ENCODE measurements at regions not wholly inside any gene's neighbourhood (a gene's known extent, or its start where the extent isn't known, plus 50 kb on each side); places are given as distances from the start of the nearest gene placed in this dataset.

DNA sequence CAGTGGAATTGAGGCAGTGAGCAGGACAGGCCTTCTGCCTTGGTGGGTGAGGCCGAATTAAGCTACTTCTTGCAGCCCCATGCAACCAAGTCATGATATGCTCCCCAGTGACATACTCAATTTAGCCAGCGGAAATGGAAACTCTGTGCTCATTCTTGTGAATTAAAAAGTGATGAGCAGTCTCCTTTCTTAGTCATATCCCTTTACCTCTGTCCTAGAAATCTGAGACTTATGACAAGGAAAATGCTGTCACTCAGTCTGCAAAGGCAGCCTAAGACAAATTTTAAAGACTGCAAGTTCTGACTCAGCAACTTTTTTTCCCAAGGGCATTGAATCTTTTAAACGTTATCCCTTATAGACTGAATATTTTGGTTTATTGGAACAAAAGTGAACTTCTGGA, 218.2 kb downstream of the SH3BP4 start:
- DNase-seq: no peak

- peak in 2 of 14 donors; percentile 15 to 27 for DNase-seq
These were observed 219.0 kb downstream of the SH3BP4 start for GRCh38 chr2:235170536-235171521.

DNA sequence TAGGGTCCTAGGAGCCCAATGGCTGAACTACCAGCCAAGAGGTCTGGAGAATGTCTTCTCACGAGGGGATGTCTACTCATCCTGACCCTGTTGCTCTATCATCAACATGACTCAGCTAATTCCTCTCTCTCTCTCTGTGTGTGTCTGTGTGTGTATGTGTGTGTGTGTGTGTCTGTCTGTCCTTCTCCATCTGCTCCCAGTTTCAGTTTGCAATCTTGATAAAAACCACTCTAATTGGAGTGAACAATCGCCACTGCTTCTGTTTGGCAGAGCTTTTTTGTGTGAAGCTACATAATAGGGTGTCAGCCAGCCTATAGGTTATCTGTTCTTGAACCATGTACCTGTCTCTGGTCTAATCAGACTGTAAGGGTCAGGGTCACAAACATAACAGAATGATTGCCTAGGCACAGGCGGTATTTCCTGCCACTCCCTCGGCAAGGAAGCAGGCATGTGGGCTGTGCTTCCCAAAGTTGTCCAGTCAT, 219.8 kb downstream of the SH3BP4 start:
- DNase-seq: no peak

DNA sequence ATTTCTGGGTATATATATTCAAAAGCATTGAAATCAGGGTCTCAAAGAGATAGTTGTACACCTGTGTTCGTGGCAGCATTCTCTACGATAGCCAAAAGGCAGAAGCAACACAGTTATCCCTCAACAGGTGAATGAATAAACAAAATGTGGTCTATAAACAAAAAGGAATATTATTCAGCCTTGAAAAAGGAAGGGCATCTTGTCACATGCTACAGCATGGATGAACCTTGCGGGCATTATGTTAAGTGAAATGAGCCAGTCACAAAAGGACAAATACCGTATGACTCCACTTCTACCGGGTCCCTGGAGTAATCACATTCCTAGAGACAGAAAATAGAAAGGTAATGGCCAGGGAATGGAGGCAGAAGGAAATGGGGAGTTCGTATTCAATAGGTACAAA, 228.8 kb downstream of the SH3BP4 start:
- no peak for DNase-seq

GRCh38 chr2:235183786-235184185, 232.0 kb downstream of the SH3BP4 start:
- DNase-seq: no peak

- DNase-seq: no peak
These were observed 236.0 kb downstream of the SH3BP4 start for GRCh38 chr2:235187806-235188205.

DNA sequence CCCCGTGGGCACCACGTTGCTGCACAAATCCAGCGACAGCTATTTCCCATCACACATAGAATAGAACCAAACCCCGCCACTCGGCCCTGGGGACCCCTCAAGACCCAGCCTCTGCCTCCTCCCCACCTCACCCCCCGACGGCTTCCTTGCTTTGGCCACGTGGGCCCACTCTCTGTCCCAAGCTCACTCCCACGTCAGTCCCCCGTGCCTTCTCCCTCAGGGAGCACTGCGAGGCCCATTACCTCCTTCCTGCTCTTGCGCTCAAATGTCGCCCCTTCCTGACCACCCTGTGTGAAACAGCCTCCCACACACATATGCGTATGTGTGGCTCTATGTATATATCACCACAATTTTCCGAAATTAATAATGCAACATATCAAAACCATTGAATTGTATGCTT, 239.7 kb downstream of the SH3BP4 start:
- no peak for DNase-seq

DNA sequence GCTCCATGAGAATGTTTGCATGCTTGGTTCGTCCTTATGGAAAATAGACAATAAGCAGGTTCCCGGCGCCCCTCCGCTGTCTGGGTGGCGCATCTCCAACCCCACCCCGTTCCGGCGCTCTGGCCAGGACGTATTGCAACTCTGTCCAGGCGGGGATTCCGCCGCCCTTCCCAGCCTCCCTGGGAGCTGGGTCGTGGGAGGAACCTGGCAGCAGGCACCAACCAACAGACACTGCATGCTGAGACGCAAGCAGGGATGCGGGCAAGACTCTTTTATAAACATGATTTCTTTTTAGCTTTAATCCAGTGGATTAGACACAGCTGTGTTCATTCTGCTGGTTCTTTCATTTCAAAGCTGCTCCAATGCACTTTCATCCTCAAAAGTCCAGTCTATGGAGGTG, 240.2 kb downstream of the SH3BP4 start:
- DNase-seq: no peak

DNA sequence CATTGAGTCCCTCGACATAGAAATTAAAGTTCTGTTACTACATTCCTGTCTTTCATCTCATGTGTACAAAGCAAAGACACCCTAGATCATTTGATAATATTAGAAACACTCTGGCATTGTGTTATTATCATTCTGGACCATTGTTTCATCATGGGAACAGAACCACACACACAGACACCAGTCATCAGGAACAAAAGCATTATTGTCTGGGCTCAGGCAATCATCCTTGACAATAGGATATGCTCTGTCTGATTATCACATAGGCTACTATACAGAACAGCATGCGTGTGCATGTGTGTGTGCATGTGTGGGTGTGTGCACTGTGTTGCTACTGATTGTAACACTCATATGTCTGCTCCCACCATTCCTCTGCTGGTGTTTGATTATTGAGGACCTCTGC, 242.5 kb downstream of the SH3BP4 start:
- DNase-seq: peak in 4 of 14 donors; percentile 18 to 26 (median 20)

DNA sequence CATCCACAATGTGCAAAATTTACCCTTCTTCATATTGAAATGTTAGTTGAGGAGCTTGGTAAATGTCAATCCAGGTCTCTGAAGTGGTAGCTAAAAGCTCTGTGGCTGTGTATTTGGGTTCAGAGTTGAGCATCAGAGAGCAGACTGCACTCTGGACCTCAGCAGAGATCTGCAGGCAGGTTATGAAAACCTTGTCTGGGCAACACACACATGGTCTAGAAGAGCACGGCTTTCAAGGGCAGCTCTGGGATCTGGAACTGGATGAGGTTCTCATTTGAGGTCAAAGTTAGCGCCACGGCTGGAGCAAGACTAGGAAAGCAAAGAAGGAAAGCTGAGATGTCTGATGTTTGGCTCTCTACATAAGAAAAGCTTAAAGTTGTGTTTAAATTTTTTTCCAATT, 243.0 kb downstream of the SH3BP4 start:
- no peak for DNase-seq

DNA sequence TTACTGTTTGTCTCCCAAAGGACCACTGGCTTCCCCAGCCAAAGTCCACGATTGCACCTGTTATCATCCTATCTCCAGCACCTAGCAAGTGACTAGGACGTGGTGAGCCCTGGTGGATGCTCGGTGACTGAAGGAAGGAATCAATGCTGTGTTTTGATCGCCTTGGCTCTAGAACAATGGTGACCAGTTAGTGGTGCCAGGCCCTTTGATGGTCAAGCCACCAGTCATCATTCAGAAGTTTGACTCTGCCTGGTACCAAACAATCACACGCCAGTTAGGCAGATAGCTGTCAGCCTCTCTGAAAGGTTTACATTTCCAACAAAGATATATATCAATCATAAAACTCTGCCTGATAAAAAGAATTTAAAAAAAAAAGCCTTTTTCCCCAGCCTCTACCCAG, 244.1 kb downstream of the SH3BP4 start:
- peak in 6 of 14 donors; percentile 10 to 45 (median 22) for DNase-seq

DNA sequence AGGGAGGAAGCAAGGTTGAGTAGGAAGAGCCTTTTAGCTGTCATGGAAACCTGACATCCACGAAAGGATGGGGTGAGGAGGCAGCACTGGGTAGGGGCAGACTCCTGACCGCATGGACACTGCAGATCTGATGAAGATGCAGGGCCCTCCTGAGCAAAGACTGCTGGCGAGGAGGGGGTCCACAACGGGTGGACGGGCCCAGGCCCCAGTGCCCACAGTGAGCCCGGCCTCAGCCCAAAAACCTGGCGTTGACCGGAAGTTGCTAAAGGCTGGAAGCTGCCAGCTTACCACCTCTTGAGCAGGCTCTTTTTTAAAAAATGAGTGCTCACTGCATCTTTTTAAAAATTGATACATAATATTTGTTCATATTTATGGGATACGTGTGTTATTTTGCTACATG, 247.3 kb downstream of the SH3BP4 start:
- DNase-seq: no peak

- DNase-seq: no peak
These were observed 248.4 kb downstream of the SH3BP4 start for GRCh38 chr2:235200216-235200615.

- no peak for DNase-seq
These were observed 249.9 kb downstream of the SH3BP4 start for GRCh38 chr2:235201756-235202155.

- no peak for DNase-seq
These were observed 253.1 kb downstream of the SH3BP4 start for GRCh38 chr2:235204948-235205347.

DNA sequence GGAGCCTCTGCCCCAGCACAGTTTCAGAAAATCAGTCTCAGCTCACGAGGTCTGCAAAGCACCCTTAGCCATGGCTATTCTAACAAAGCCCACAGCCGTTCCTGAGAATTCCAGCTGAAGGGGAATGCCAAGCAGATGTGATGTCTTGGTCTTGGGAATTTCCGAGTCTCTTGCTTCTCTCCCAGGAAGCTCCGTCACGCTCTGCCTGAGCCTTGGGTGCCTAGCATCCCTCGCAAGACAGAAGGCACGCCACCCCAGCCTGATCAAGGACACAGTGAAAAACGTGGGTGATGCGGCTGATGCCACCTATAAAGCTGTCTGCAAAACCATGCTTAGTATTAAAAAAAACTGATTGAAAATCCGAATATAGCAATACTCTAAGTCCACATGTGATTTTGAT, 254.6 kb downstream of the SH3BP4 start:
- no peak for DNase-seq

DNA sequence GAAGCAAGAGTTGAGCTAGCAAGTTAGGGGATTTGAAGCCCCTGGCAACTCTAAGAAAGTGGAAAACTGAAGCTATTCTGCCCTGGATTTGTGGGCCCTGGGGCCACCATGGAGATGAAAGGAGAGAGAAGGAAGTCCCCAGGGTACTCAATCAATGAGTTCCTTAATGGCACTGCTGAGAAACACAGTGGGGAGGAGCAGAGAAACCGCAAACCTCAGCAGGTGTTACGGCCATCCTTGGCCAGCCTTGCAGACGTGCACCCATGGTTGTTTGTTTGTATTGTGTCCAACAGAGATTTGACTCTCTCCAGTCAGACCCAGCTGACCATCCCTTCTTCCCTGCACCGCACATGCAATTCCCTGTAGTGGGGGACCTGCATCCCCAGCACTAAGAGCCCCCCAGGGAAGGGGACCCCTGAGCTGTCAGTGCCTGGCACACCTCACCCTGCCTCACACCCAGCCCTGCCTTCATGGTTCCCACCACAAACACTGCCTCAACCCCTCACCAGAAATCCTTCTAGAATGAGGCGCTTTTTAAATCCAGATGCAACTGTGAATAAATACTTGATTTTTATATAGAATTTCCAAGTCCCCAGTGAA, 255.3 kb downstream of the SH3BP4 start:
- DNase-seq: no peak

DNA sequence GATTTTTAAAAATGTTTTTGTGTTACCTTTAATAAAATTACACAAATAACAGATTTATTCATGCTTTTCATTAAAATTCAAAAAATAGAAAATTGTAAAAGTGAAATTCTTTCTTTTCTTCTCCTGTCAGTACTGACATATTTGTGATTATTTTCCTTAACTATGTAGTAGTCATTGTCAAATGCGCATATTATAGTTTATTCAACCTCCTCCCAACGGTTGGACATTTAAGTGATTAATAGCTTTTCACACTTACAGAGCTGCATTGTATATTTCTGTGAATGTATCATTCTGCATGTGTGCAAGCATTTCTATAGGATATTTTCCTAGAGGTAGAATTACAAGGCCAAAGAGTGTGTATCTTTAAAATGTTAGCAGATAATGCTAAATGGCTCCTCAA, 259.2 kb downstream of the SH3BP4 start:
- DNase-seq: no peak

- DNase-seq: no peak
These were observed 260.8 kb downstream of the SH3BP4 start for GRCh38 chr2:235212501-235213158.

DNA sequence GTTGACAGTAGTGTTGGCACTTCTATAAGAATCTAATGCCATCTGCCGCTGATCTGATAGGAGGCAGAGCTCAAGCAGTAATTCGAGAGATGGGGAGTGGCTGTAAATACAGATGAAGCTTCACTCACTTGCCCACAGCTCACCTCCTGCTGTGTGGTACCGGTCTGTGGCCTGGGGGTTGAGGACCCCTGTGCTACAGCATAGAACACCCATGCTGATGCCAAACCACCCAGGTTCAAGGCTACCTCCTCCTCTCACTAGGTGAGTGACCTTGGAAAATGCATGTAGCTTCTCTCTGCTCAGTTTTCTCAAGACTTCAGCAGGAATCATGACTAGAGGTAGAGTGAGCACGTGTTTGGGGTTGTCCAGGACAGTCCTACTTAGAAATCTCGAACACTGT, 263.4 kb downstream of the SH3BP4 start:
- DNase-seq: no peak

- no peak for DNase-seq
These were observed 265.1 kb downstream of the SH3BP4 start for GRCh38 chr2:235216901-235217300.

- DNase-seq: no peak
These were observed 266.0 kb downstream of the SH3BP4 start for GRCh38 chr2:235217846-235218245.

DNA sequence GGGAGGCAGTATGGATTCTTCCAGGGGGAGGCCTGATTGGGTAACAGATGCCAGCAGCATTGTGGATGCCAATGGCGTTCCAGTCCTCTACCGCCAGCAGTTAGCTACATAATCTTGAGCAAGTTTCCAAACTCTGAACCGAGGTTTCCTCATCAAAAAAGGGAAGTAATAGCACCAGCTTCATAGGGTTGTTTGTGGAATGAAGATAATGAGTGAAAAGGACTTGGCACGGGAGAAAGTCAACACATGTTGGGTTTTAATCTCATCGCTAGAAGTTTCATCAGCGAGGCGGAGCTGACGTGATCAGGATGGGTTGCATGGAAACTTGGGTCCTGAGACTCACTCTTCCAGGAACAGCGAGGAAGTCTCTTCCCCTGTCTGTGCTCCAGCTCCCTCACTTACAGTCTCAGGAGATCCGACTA, 266.7 kb downstream of the SH3BP4 start:
- no peak for DNase-seq

Measured in C1 segment of cervical spinal cord (tissue), 14 donors.